DLD1 (cell line): ENCODE measurements at regions not wholly inside any gene's neighbourhood (a gene's known extent, or its start where the extent isn't known, plus 50 kb on each side); places are given as distances from the start of the nearest gene placed in this dataset.
"Not testable (repeated sequence)": the region's sequence is repeated elsewhere in the genome, so short reads cannot be mapped to it uniquely, and the experiment has no call there.

Experiments
- in situ Hi-C: cut with HindIII; loops from 2 replicates; pipeline ENCODE4 v1.10.0; 2017; ENCODE audit warnings: low sequenced_read_pairs

DNA sequence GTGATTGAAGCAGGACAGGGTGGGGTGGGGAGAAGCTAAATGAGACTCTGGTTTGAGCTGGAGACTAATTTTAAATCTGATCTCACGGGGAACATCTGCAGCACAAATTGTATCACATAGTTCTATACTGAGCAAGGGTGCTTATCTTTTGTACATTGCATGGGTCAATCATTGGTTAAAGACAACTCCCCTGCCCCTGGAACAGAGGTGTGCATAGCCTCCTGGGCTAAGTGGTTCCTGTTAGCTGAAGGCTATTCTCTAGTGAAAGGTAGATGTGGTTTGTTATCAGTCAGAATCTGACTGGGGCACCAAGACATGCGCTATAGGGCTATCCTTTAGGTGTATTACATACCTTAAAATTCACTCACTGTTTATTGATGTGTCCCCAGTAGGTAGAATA, 103.9 kb upstream of the KITLG start:
- in situ Hi-C loops = no loop called here

DNA sequence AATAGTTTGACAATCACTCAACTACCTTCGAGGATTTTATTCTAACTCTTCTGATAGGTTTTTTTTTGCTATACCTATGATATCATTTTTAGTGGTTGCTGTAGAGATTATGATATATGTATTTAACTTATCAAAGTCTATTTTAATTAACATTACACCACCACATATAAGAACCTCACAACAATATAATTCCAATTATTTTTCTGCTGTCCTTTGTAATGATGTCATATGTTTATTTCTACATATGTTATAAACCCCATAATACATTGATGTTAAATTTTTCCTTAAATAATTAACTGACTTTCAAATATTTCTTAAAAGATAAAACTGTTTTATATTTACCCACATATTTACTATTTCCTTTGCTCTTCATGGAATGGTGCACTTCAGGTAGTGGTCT, 103.4 kb upstream of the KITLG start:
- in situ Hi-C loops = no loop called here

GRCh38 chr12:88681271-88681670, 101.0 kb upstream of the KITLG start:
- in situ Hi-C loops = no loop called here

DNA sequence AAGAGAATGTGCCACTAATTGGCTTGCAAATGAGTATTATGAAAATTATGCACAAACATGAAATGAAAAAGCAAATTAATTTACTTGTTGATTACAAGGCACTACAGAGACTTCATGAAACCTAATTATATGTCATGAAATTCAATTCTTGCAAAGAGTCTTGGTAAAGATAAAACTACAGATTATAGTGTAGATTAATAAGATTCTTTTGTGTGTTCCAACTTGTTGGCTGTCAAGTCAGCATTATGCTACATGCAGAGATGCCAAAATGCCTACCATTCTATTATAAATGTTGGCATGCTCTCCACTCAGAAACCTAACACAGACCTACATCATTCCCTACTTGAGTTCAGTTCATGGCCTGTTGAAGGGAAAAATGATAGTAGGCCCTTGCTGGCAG, 97.2 kb upstream of the KITLG start:
- in situ Hi-C loops = no loop called here

- in situ Hi-C loops = not testable (repeated sequence)
These were observed 87.3 kb upstream of the KITLG start for GRCh38 chr12:88667615-88668014.

DNA sequence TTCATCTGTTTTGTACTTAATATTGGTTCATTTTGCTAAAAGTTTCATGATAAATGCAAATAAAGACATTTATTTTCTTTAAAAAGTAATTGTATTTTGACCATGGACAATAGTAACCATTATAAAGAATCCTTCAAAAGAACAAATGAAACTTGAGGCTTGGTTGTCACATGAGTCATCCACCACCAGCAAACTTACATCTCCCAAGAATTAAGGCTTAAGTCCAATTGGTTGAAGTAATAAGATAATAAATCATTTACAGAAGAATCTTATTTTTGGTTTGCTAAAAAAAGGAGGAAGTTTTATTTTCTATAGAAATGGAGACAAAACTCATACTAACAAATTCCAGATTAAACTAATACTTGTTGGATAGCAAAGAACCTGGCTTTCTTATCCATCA, 84.8 kb upstream of the KITLG start:
- in situ Hi-C loops = no loop called here

GRCh38 chr12:88662961-88663360, 82.7 kb upstream of the KITLG start:
- in situ Hi-C loops = no loop called here

- in situ Hi-C loops = no loop called here
These were observed 81.8 kb upstream of the KITLG start for GRCh38 chr12:88662093-88662492.

GRCh38 chr12:88658009-88658408, 77.7 kb upstream of the KITLG start:
- in situ Hi-C loops = no loop called here

GRCh38 chr12:88650715-88651114, 70.4 kb upstream of the KITLG start:
- in situ Hi-C loops = no loop called here

- in situ Hi-C loops = no loop called here
These were observed 68.4 kb upstream of the KITLG start for GRCh38 chr12:88648625-88649024.

- in situ Hi-C loops = no loop called here
These were observed 66.6 kb upstream of the KITLG start for GRCh38 chr12:88646824-88647223.

GRCh38 chr12:88645816-88646215, 65.5 kb upstream of the KITLG start:
- in situ Hi-C loops = no loop called here

DNA sequence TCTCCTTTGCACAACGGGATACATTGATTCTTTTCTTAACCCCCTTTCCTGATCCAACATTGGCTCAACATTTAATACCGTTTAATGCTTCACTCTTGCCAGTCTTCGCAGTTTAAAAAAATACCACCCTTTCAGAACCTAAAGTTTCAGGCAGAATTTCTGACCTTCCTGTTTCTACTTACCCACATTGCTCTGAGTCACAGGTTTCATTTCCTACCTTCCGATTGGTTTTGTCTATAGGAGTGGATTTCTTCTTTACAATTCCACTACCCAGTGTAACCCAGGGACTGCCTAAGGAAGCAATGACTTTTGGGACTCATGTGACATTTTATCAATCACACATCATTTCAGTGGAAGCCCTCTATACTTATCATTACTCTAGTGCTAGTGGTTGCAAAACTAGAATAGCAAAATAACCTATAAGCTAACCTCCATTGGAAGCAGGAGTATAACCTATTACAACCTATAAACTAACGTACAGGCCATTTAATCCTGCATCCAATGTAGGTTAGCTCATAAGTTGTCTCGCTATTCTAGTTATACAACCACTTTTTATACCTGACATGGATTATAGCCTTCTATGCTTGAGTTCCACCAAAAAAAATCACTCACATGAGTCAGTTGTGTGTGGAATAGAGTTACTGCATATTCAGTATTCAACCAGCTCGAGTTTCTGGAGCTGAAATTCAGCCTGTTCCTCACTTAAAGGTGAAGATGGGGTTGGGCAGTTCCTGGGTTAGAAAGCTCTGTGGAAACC, 64.9 kb upstream of the KITLG start:
- in situ Hi-C loops = no loop called here

- in situ Hi-C loops = no loop called here
These were observed 63.4 kb upstream of the KITLG start for GRCh38 chr12:88643685-88644084.

- in situ Hi-C loops = no loop called here
These were observed 62.6 kb upstream of the KITLG start for GRCh38 chr12:88642675-88643431.

DNA sequence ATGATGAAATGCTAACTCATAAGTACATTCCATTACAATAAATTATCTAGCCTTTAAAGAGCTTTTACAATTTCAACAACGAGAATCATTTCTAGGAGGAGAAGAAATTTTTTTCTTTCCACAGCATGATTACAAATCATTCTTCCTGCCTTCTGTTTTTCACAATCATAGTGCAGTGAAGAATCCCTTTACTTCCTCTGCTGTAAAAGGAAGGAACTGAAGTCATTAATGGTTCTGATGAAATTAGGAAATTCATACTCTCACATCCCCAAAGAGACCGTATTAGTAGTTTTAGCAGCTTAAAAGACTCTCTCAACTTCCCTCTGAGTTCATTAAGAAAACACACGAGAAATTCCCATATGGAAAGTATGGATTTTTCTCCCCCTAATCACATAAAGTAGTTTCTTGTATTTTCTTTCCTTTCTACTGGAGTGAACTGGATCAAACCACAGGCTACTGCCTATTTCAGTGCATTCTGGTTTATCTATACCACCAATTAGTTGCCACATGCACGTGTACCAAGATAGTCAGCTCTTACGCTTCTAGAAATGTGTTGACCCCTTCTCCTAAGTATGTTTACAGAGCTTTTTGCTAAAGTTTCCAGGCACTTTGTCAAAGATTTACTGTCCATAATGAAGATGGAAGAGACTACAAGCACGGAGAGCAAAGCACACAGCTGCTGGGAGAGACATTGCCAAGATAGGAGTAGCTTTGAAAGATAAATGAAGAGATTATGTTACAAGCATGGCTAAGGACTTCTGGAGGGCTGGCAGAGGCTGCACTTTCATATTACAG, 58.9 kb upstream of the KITLG start:
- in situ Hi-C loops = no loop called here

DNA sequence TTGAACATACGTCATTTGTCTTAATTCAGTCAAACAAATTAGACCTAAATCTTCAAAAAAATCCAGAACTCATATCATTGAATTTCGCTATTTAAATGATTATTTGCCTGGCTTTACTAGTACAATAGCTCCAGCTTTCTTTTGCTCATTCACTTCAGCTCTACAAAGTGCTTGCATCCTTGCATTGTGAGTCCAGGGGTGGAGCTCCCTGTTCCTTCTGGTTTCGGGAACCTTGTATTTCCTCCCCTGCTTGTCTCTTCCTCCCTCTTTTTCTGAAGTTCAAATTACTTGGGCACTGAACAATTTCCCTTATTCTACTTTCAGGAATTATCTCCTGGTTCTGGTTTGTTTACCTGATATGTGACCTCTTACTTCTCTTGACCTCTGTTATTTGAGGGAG, 58.1 kb upstream of the KITLG start:
- in situ Hi-C loops = no loop called here

DNA sequence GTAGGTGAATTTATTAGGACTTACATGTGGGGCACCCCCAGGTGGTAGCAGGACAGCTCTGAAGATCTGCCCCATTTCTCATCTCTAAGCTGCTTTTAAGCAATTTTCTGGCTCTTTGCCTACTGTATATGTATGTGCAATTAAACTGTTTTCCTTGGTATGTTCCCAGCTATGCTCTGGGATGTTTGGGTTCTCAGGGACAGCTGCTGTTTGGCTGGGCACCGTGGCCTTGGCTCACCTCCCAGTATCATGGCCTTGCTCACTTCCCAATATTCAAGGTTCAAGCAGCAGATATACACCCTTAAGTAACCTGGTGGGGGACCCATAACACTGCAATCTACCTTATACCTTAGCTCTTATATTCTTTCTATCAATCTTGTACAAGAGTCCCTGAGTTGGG, 53.7 kb upstream of the KITLG start:
- in situ Hi-C loops = no loop called here

DNA sequence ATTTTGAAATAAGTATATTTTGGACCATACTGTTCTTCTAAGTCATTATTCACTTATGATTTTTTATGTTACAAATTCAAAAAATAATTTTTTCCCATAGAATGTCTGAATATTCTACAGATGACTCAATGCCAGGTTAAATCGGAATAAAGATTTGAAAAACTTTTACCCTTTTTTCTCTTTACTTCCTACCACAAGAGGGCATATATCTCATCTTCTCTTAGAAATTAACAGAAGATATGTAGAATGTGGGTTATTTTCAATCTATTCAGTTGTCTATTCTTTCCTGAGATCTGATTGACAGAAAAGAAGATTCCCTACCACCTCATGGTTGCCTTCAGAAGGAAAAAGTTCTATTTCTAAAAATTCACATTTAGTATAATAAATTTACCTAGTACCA, 53.0 kb upstream of the KITLG start:
- in situ Hi-C loops = no loop called here

DNA sequence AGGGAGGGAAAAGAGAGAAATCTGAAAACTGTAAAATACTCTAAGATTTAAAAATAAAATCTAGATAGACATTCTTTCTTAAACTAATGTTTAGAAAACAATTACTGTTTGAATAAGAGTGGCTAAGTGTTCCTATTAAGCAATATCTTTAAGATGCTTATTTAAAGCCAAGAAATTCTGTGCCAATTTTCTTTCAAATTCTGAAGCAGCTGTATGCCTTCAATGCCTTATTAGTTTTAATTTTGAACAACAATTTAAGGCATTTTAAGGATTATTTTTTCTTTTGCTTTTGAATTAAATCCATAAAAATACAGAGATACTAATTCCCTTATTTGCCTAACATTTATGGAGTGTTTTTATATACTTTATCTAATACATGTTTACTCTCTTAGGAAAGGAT, 50.3 kb upstream of the KITLG start:
- in situ Hi-C loops = no loop called here
